ENCODE measurements at regions not wholly inside any gene's neighbourhood (a gene's known extent, or its start where the extent isn't known, plus 50 kb on each side); places are given as distances from the start of the nearest gene placed in this dataset.

- DNase-seq (ENCODE audit: low read depth), result no peak
- no peak overlapping the region for H3K4me3 ChIP-seq (ENCODE audit: low read depth, low read length)
- TF ChIP-seq CTCF (IDR thresholded peaks at IDR 0.05; ENCODE audit: control insufficient read depth, extremely low read depth, insufficient read depth), result no peak
Observed at GRCh38 chr6:154682633-154683125, 50.5 kb upstream of the SCAF8 start.

All from LNCaP clone FGC (cell line).